D721Med (cell line): ENCODE measurements at regions not wholly inside any gene's neighbourhood (a gene's known extent, or its start where the extent isn't known, plus 50 kb on each side); places are given as distances from the start of the nearest gene placed in this dataset.

Experiments used
- DNase-seq: peaks from one replicate; pipeline ENCODE4 v3.0.0; 2011; ENCODE audit warnings: low spot score; ENCODE audit not compliant: insufficient read length
- FAIRE-seq: peaks from 2 replicates; lab custom pipeline; 2011; peaks lifted over from hg19 to GRCh38; lab: Jason Lieb, UNC
- CTCF ChIP-seq: IDR thresholded peaks from 2 replicates; pipeline ENCODE4 v1.5.1; 2012; ENCODE audit warnings: mild to moderate bottlenecking, control low read depth; ENCODE audit not compliant: insufficient read depth; ENCODE audit errors: missing control alignments

- DNase-seq (no peak), FAIRE-seq (no peak)
- TF ChIP-seq CTCF = no peak
These were observed 354.8 kb downstream of the AKAIN1 start for GRCh38 chr18:4842287-4842686.

- TF ChIP-seq CTCF = no peak
- DNase-seq (no peak), FAIRE-seq (no peak)
These were observed 357.4 kb downstream of the AKAIN1 start for GRCh38 chr18:4839639-4840038.

GRCh38 chr18:4836141-4836540, 360.9 kb downstream of the AKAIN1 start:
- DNase-seq (no peak), FAIRE-seq (no peak)
- no peak for TF ChIP-seq CTCF

GRCh38 chr18:4831791-4832375, 365.2 kb downstream of the AKAIN1 start:
- FAIRE-seq (no peak), DNase-seq (no peak)
- no peak for TF ChIP-seq CTCF

GRCh38 chr18:4831127-4831526, 365.9 kb downstream of the AKAIN1 start:
- no peak for TF ChIP-seq CTCF
- FAIRE-seq = no peak
- no peak for DNase-seq

GRCh38 chr18:4823091-4823490, 368.0 kb upstream of the DLGAP1 start:
- no peak for FAIRE-seq
- TF ChIP-seq CTCF = no peak
- DNase-seq = no peak

GRCh38 chr18:4821801-4822200, 366.7 kb upstream of the DLGAP1 start:
- no peak for DNase-seq
- no peak for FAIRE-seq
- no peak for TF ChIP-seq CTCF
